ENCODE measurements at regions not wholly inside any gene's neighbourhood (a gene's known extent, or its start where the extent isn't known, plus 50 kb on each side); places are given as distances from the start of the nearest gene placed in this dataset.
A peak's percentile ranks its signal among the peaks of the same experiment; 100 is the strongest.
"Not testable (repeated sequence)": the region's sequence is repeated elsewhere in the genome, so short reads cannot be mapped to it uniquely, and the experiment has no call there.

DNA sequence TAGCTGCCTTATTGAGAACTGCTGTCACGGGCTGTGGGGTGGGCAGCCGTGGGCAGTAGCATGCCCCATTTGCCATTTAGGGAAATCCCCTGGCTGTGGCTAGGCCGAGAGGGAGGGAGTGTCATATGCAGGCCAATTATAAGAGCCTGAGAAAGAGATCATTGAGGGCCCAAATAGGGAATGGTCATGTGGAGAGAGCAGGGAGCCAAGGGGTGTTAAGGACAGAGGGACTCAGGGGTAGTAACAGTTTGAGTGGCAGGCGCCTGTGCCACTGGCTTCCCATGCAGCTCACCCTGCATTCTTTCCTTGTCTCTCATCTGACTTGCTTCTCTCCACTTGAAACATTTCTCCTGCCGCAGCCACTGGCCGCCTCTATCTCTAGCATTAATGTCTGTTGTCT is 3070.8 kb downstream of the RPIA start:
- dilution Hi-C loops (cut with MboI; ENCODE audit: extremely low pct_ligation_motif_present, low sequenced_read_pairs); H3K4me2 ChIP-seq (ENCODE audit: control insufficient read depth, extremely low read depth, insufficient read depth, low read depth, low read length); H3K27ac ChIP-seq (ENCODE audit: control insufficient read depth, insufficient read depth, low read length); FAIRE-seq; H3K9me3 ChIP-seq (ENCODE audit: control insufficient read depth, low read depth, low read length); H4K20me1 ChIP-seq (ENCODE audit: control insufficient read depth, extremely low read depth, insufficient read depth, low read length); H3K4me3 ChIP-seq (ENCODE audit: control insufficient read depth in 2 of 3, extremely low read depth in 1 of 3, insufficient read depth in 2 of 3, low read depth in 1 of 3, low read length in 3 of 3); H3K27me3 ChIP-seq (ENCODE audit: control insufficient read depth, extremely low read depth, insufficient read depth, low read length); H3K9me1 ChIP-seq (ENCODE audit: control insufficient read depth, extremely low read depth, insufficient read depth, low read length); DNase-seq (ENCODE audit: low read depth, low spot score); H2AFZ ChIP-seq (ENCODE audit: control insufficient read depth, low read length); H3K79me2 ChIP-seq (ENCODE audit: control insufficient read depth, insufficient read depth, low read length); H3K9ac ChIP-seq (ENCODE audit: control insufficient read depth, extremely low read depth, insufficient read depth, low read length); H3K36me3 ChIP-seq (ENCODE audit: control insufficient read depth in 2 of 2, extremely low read depth in 1 of 2, insufficient read depth in 2 of 2, low read length in 2 of 2): not testable (repeated sequence)
- H3K4me1 ChIP-seq (ENCODE audit: control insufficient read depth, extremely low read depth, insufficient read depth, low read length): peaks cover 23% of the 10 kb centered on the region

DNA sequence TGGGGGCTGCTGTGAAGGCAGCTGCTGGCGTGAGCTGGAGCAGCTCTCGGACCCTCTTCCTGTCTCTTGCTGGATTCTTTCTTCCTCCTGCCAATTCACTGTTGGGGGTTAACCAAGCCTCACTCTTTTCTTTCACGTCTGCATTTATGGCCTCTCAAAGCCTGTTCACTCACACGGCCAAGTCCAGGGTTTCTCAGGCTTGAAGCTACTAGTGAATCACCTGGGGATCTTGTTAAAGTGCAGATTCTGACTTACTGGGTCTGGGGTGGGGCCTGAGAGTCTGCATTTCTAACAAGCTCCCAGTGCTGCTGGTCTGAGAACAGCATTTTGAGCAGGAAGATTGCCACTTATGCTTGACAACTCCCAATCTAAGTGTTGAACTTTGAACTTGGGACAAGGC is 3072.2 kb downstream of the RPIA start:
- dilution Hi-C loops (cut with MboI; ENCODE audit: extremely low pct_ligation_motif_present, low sequenced_read_pairs); H2AFZ ChIP-seq (ENCODE audit: control insufficient read depth, low read length); H3K4me3 ChIP-seq (ENCODE audit: control insufficient read depth in 2 of 3, extremely low read depth in 1 of 3, insufficient read depth in 2 of 3, low read depth in 1 of 3, low read length in 3 of 3); H3K79me2 ChIP-seq (ENCODE audit: control insufficient read depth, insufficient read depth, low read length); FAIRE-seq; H3K9me1 ChIP-seq (ENCODE audit: control insufficient read depth, extremely low read depth, insufficient read depth, low read length); H3K9me3 ChIP-seq (ENCODE audit: control insufficient read depth, low read depth, low read length); DNase-seq (ENCODE audit: low read depth, low spot score); H3K27ac ChIP-seq (ENCODE audit: control insufficient read depth, insufficient read depth, low read length); H3K36me3 ChIP-seq (ENCODE audit: control insufficient read depth in 2 of 2, extremely low read depth in 1 of 2, insufficient read depth in 2 of 2, low read length in 2 of 2); H3K27me3 ChIP-seq (ENCODE audit: control insufficient read depth, extremely low read depth, insufficient read depth, low read length); H3K9ac ChIP-seq (ENCODE audit: control insufficient read depth, extremely low read depth, insufficient read depth, low read length); H4K20me1 ChIP-seq (ENCODE audit: control insufficient read depth, extremely low read depth, insufficient read depth, low read length): not testable (repeated sequence)
- peaks cover 23% of the 10 kb centered on the region for H3K4me1 ChIP-seq (ENCODE audit: control insufficient read depth, extremely low read depth, insufficient read depth, low read length)
- H3K4me2 ChIP-seq (ENCODE audit: control insufficient read depth, extremely low read depth, insufficient read depth, low read depth, low read length): peak overlapping the region; percentile 5

DNA sequence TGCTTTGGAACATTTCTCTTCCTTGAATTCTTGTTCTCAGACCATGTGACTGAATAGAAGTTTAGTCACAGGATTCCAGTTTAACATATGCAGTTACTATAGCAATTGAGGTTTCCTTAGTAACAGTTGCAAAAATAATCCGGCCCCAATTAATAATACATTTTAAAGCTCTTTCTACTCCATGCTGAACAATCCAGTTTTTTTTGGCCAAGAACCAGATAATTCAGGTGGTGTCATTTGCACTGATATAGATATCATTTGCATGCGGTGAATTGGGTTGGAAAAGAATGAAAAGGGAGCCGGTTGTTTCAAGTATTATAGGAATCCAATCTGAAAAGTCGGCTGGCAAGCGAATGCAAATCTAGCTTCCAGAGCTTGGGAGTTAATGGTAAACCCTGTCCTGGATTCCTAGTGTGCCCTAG is 3073.1 kb downstream of the RPIA start:
- H3K79me2 ChIP-seq (ENCODE audit: control insufficient read depth, insufficient read depth, low read length); H3K9ac ChIP-seq (ENCODE audit: control insufficient read depth, extremely low read depth, insufficient read depth, low read length); H3K27me3 ChIP-seq (ENCODE audit: control insufficient read depth, extremely low read depth, insufficient read depth, low read length); dilution Hi-C loops (cut with MboI; ENCODE audit: extremely low pct_ligation_motif_present, low sequenced_read_pairs); H4K20me1 ChIP-seq (ENCODE audit: control insufficient read depth, extremely low read depth, insufficient read depth, low read length); H3K9me3 ChIP-seq (ENCODE audit: control insufficient read depth, low read depth, low read length); H3K36me3 ChIP-seq (ENCODE audit: control insufficient read depth in 2 of 2, extremely low read depth in 1 of 2, insufficient read depth in 2 of 2, low read length in 2 of 2); FAIRE-seq; H2AFZ ChIP-seq (ENCODE audit: control insufficient read depth, low read length); H3K4me3 ChIP-seq (ENCODE audit: control insufficient read depth in 2 of 3, extremely low read depth in 1 of 3, insufficient read depth in 2 of 3, low read depth in 1 of 3, low read length in 3 of 3); H3K9me1 ChIP-seq (ENCODE audit: control insufficient read depth, extremely low read depth, insufficient read depth, low read length); DNase-seq (ENCODE audit: low read depth, low spot score): not testable (repeated sequence)
- Histone ChIP-seq H3K4me2 (ENCODE audit: control insufficient read depth, extremely low read depth, insufficient read depth, low read depth, low read length) (peak overlapping the region; percentile 22), H3K27ac (ENCODE audit: control insufficient read depth, insufficient read depth, low read length) (peak overlapping the region; percentile 21), H3K4me1 (ENCODE audit: control insufficient read depth, extremely low read depth, insufficient read depth, low read length) (peaks cover 23% of the 10 kb centered on the region)

DNA sequence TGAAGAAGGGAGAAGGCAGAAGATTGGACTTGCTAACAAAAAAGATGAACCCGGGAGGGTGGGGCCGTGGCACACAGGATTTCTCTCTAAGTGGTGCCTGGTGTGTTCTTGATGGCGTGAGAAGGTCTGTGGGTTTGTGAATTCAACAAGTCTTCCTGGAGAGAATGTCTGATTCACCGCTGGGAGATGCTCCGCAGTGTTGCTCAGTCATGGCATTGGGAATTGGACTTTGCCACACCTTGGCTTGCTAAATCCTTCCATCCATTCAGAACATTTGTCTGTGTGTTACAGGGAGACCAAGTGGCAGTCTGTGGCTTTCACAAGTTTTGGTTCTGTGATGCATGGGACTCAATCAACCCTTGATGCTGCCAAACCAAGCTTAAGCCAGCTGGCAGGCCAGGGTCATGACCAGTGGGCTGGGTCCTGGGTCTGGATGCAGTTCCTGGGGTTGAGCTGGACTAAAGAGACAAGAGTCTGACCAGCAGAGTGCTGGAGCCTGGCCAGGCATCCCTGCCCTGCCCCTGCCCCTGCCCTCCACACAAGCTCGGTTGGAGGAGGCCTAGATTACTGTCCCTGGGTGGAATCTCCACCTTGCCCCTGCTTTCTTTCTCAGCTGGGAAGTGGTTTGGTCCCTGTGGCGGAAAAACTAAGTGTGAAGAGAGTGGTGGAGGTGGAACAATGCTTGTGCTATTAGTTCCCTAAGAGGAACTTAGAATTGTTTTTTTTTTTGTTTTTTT is 3073.7 kb downstream of the RPIA start:
- H3K9me3 ChIP-seq (ENCODE audit: control insufficient read depth, low read depth, low read length); H3K27me3 ChIP-seq (ENCODE audit: control insufficient read depth, extremely low read depth, insufficient read depth, low read length); DNase-seq (ENCODE audit: low read depth, low spot score); H3K9me1 ChIP-seq (ENCODE audit: control insufficient read depth, extremely low read depth, insufficient read depth, low read length); H2AFZ ChIP-seq (ENCODE audit: control insufficient read depth, low read length); dilution Hi-C loops (cut with MboI; ENCODE audit: extremely low pct_ligation_motif_present, low sequenced_read_pairs); H3K79me2 ChIP-seq (ENCODE audit: control insufficient read depth, insufficient read depth, low read length); H3K9ac ChIP-seq (ENCODE audit: control insufficient read depth, extremely low read depth, insufficient read depth, low read length); H3K4me3 ChIP-seq (ENCODE audit: control insufficient read depth in 2 of 3, extremely low read depth in 1 of 3, insufficient read depth in 2 of 3, low read depth in 1 of 3, low read length in 3 of 3); H4K20me1 ChIP-seq (ENCODE audit: control insufficient read depth, extremely low read depth, insufficient read depth, low read length); H3K36me3 ChIP-seq (ENCODE audit: control insufficient read depth in 2 of 2, extremely low read depth in 1 of 2, insufficient read depth in 2 of 2, low read length in 2 of 2); H3K4me2 ChIP-seq (ENCODE audit: control insufficient read depth, extremely low read depth, insufficient read depth, low read depth, low read length): not testable (repeated sequence)
- Histone ChIP-seq H3K27ac (ENCODE audit: control insufficient read depth, insufficient read depth, low read length) (peak overlapping the region; percentile 43), H3K4me1 (ENCODE audit: control insufficient read depth, extremely low read depth, insufficient read depth, low read length) (peaks cover 23% of the 10 kb centered on the region)
- peak; percentile 95 for FAIRE-seq

DNA sequence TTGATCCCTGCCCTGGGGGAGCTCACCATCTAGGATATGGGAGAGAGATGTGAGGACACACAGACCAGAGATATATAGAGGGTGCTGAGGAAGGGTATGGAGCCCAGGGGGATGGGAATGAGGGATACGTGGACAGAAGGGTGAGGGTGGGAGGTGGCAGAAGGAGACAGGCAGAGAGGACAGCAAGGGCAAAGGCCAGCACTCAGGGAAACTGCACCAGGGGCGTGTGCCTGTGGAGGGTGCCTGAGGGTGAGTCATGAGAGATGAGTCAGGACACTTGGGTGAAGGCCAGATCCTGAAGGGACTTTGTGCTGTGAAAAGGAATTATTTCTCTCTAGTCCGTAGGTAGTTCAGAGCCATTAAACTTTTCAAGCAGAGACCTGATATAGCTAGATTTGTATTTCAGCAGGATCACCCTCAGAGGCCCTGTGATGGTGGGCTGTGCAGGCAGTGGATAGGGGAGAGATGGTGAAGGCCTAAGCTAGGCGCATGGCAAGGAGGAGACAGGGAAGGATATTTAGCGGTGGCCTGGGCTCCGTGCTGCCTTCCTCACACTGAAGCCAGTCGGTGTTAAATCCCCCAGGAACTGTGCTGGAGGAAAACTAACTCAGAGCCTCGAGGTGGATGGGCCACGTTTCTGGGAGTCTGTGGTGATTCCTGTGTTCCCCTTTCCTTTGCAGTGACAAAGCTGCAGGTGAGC is 3075.0 kb downstream of the RPIA start:
- H3K79me2 ChIP-seq (ENCODE audit: control insufficient read depth, insufficient read depth, low read length); H3K4me3 ChIP-seq (ENCODE audit: control insufficient read depth in 2 of 3, extremely low read depth in 1 of 3, insufficient read depth in 2 of 3, low read depth in 1 of 3, low read length in 3 of 3); H3K4me2 ChIP-seq (ENCODE audit: control insufficient read depth, extremely low read depth, insufficient read depth, low read depth, low read length); dilution Hi-C loops (cut with MboI; ENCODE audit: extremely low pct_ligation_motif_present, low sequenced_read_pairs); H3K27me3 ChIP-seq (ENCODE audit: control insufficient read depth, extremely low read depth, insufficient read depth, low read length); H2AFZ ChIP-seq (ENCODE audit: control insufficient read depth, low read length); H3K9me1 ChIP-seq (ENCODE audit: control insufficient read depth, extremely low read depth, insufficient read depth, low read length); H4K20me1 ChIP-seq (ENCODE audit: control insufficient read depth, extremely low read depth, insufficient read depth, low read length); H3K36me3 ChIP-seq (ENCODE audit: control insufficient read depth in 2 of 2, extremely low read depth in 1 of 2, insufficient read depth in 2 of 2, low read length in 2 of 2); H3K9me3 ChIP-seq (ENCODE audit: control insufficient read depth, low read depth, low read length): not testable (repeated sequence)
- H3K27ac ChIP-seq (ENCODE audit: control insufficient read depth, insufficient read depth, low read length): peak overlapping the region; percentile 56
- H3K4me1 ChIP-seq (ENCODE audit: control insufficient read depth, extremely low read depth, insufficient read depth, low read length): peaks cover 23% of the 10 kb centered on the region
- DNase-seq (ENCODE audit: low read depth, low spot score): peak; percentile 30
- peak; percentile 95 for FAIRE-seq
- peak overlapping the region; percentile 47 for H3K9ac ChIP-seq (ENCODE audit: control insufficient read depth, extremely low read depth, insufficient read depth, low read length)

Data from keratinocyte (primary cell).